ENCODE measurements at regions not wholly inside any gene's neighbourhood (a gene's known extent, or its start where the extent isn't known, plus 50 kb on each side); places are given as distances from the start of the nearest gene placed in this dataset.

DNA sequence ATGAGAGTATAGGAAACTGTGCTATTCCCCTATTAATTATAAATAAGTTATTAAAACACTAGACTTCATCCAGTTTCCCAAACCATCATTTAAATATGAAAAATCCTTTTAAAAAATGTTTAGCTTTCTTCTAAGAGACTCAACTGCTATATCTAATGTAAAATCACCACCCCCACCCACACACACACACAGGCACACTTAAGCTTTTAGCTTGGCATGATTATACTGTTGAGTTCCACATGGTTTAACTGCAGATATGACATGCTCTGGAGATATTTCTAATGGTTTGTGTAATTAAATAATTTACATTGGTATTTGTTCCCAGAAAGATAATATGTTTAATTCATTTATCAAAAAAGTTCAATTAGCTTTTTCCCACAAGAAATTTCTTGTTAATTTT lies 1700.1 kb upstream of the SLC10A2 start:
- intact Hi-C loops (cut with DNase I) = no loop called here
- no peak for DNase-seq (ENCODE audit: extremely low spot score in 2 of 2)
- H3K27ac ChIP-seq = no peak overlapping the region
- H3K4me1 ChIP-seq = peaks cover 6% of the 10 kb centered on the region
- H3K27me3 ChIP-seq = no peaks in the 10 kb centered on the region
- H3K36me3 ChIP-seq = no peaks in the 10 kb centered on the region
- H3K9me3 ChIP-seq = no peaks in the 10 kb centered on the region
- TF ChIP-seq, protein P1, sequence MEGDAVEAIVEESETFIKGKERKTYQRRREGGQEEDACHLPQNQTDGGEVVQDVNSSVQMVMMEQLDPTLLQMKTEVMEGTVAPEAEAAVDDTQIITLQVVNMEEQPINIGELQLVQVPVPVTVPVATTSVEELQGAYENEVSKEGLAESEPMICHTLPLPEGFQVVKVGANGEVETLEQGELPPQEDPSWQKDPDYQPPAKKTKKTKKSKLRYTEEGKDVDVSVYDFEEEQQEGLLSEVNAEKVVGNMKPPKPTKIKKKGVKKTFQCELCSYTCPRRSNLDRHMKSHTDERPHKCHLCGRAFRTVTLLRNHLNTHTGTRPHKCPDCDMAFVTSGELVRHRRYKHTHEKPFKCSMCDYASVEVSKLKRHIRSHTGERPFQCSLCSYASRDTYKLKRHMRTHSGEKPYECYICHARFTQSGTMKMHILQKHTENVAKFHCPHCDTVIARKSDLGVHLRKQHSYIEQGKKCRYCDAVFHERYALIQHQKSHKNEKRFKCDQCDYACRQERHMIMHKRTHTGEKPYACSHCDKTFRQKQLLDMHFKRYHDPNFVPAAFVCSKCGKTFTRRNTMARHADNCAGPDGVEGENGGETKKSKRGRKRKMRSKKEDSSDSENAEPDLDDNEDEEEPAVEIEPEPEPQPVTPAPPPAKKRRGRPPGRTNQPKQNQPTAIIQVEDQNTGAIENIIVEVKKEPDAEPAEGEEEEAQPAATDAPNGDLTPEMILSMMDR (IDR thresholded peaks at IDR 0.05) = no peak
- no peak for TF ChIP-seq POLR2A (IDR thresholded peaks at IDR 0.05)
- no peak for TF ChIP-seq POLR2AphosphoS5 (IDR thresholded peaks at IDR 0.05; ENCODE audit: insufficient read depth in 1 of 2, low read depth in 1 of 2)
- no peak overlapping the region for H3K4me3 ChIP-seq

DNA sequence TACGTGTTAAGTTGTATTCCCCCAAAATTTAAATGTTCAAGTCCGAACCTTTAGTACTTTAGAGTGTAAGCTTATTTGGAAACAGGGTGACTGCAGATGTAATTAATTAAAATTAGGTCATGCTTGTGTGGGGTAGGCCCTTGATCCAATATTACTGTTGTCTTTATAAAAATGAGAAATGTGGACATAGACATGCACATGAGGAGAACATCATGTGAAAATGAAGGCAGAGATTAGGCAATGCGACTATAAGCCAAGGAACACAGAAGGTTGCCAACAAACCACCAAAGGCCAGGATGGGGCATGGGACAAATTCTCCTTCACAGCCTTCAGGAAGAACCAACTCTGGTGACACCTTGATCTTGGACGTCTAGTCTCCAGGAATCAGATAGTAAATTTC lies 1698.4 kb upstream of the SLC10A2 start:
- TF ChIP-seq POLR2AphosphoS5 (IDR thresholded peaks at IDR 0.05; ENCODE audit: insufficient read depth in 1 of 2, low read depth in 1 of 2) = no peak
- H3K4me1 ChIP-seq = peaks cover 6% of the 10 kb centered on the region
- H3K36me3 ChIP-seq = no peaks in the 10 kb centered on the region
- intact Hi-C loops (cut with DNase I) = no loop called here
- no peak overlapping the region for H3K4me3 ChIP-seq
- no peaks in the 10 kb centered on the region for H3K9me3 ChIP-seq
- no peak overlapping the region for H3K27ac ChIP-seq
- no peaks in the 10 kb centered on the region for H3K27me3 ChIP-seq
- DNase-seq (ENCODE audit: extremely low spot score in 2 of 2) = no peak

DNA sequence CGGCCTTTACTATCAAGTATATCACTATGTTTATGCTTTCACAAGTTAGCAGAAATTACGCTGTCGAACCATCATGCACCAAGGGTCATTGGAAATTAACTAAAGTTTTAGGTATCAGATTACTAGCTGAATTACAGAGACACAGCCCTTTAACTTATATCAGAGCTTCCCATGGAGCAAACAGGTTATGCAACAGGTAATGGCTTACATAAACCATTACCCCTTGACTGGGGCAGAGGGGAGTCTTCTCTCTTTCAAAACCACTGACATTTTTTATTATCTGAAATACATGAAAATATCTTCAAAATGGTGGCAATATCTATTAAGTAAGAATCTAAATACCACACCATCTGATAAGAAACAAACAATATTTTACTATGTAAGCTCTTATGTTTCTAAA lies 1692.9 kb upstream of the SLC10A2 start:
- H3K27me3 ChIP-seq = no peaks in the 10 kb centered on the region
- H3K4me1 ChIP-seq = peaks cover 2% of the 10 kb centered on the region
- TF ChIP-seq, protein P1 (IDR thresholded peaks at IDR 0.05) = no peak
- no peak for TF ChIP-seq POLR2AphosphoS5 (IDR thresholded peaks at IDR 0.05; ENCODE audit: insufficient read depth in 1 of 2, low read depth in 1 of 2)
- TF ChIP-seq POLR2A (IDR thresholded peaks at IDR 0.05) = no peak
- no peaks in the 10 kb centered on the region for H3K36me3 ChIP-seq
- H3K27ac ChIP-seq = no peak overlapping the region
- no peak for DNase-seq (ENCODE audit: extremely low spot score in 2 of 2)
- no peak overlapping the region for H3K4me3 ChIP-seq
- intact Hi-C loops (cut with DNase I) = no loop called here
- H3K9me3 ChIP-seq = no peaks in the 10 kb centered on the region

GRCh38 chr13:104757712-104758111 lies 1691.5 kb upstream of the SLC10A2 start:
- Histone ChIP-seq H3K27ac (no peak overlapping the region), H3K36me3 (no peaks in the 10 kb centered on the region), H3K4me1 (no peaks in the 10 kb centered on the region), H3K27me3 (no peaks in the 10 kb centered on the region), H3K9me3 (no peaks in the 10 kb centered on the region), H3K4me3 (no peak overlapping the region)
- no peak for DNase-seq (ENCODE audit: extremely low spot score in 2 of 2)
- TF ChIP-seq POLR2AphosphoS5 (IDR thresholded peaks at IDR 0.05; ENCODE audit: insufficient read depth in 1 of 2, low read depth in 1 of 2) (no peak), POLR2A (IDR thresholded peaks at IDR 0.05) (no peak)
- TF ChIP-seq, protein P1 (IDR thresholded peaks at IDR 0.05) = no peak
- intact Hi-C loops (cut with DNase I) = no loop called here

- Histone ChIP-seq H3K27me3 (no peaks in the 10 kb centered on the region), H3K36me3 (no peaks in the 10 kb centered on the region), H3K27ac (no peak overlapping the region), H3K4me3 (no peak overlapping the region), H3K9me3 (no peaks in the 10 kb centered on the region), H3K4me1 (no peaks in the 10 kb centered on the region)
- no peak for TF ChIP-seq POLR2AphosphoS5 (IDR thresholded peaks at IDR 0.05; ENCODE audit: insufficient read depth in 1 of 2, low read depth in 1 of 2)
- no peak for TF ChIP-seq POLR2A (IDR thresholded peaks at IDR 0.05)
- TF ChIP-seq, protein P1 (IDR thresholded peaks at IDR 0.05) = no peak
- DNase-seq (ENCODE audit: extremely low spot score in 2 of 2) = no peak
- intact Hi-C loops (cut with DNase I) = no loop called here
Observed at GRCh38 chr13:104750377-104750776, 1684.2 kb upstream of the SLC10A2 start.

Data from vagina (tissue), 2 donors.